ENCODE measurements at regions not wholly inside any gene's neighbourhood (a gene's known extent, or its start where the extent isn't known, plus 50 kb on each side); places are given as distances from the start of the nearest gene placed in this dataset.

- no peaks in the 10 kb centered on the region for H3K27me3 ChIP-seq (ENCODE audit: control insufficient read depth, insufficient read depth, low read length)
Observed at GRCh38 chr6:146896062-146896813, 297.5 kb downstream of the ADGB start.

GRCh38 chr6:146896960-146897701, 298.4 kb downstream of the ADGB start:
- no peak overlapping the region for H3K27ac ChIP-seq (ENCODE audit: low read depth, low read length)
- no peaks in the 10 kb centered on the region for H3K9me3 ChIP-seq (ENCODE audit: control insufficient read depth, insufficient read depth, low read length)
- no peaks in the 10 kb centered on the region for H3K36me3 ChIP-seq (ENCODE audit: control insufficient read depth, insufficient read depth, low read length)
- H3K9ac ChIP-seq (ENCODE audit: low read depth, low read length) = no peak overlapping the region
- H3K4me3 ChIP-seq (ENCODE audit: low read depth, low read length) = no peak overlapping the region
- no peaks in the 10 kb centered on the region for H3K27me3 ChIP-seq (ENCODE audit: control insufficient read depth, insufficient read depth, low read length)
- H3K4me1 ChIP-seq (ENCODE audit: control insufficient read depth, insufficient read depth, low read length) = no peaks in the 10 kb centered on the region

More at GRCh38 chr6:146896062-146896813, 297.5 kb downstream of the ADGB start:
- Histone ChIP-seq H3K36me3 (ENCODE audit: control insufficient read depth, insufficient read depth, low read length) (no peaks in the 10 kb centered on the region), H3K9me3 (ENCODE audit: control insufficient read depth, insufficient read depth, low read length) (no peaks in the 10 kb centered on the region), H3K4me1 (ENCODE audit: control insufficient read depth, insufficient read depth, low read length) (no peaks in the 10 kb centered on the region), H3K9ac (ENCODE audit: low read depth, low read length) (no peak overlapping the region), H3K4me3 (ENCODE audit: low read depth, low read length) (no peak overlapping the region), H3K27ac (ENCODE audit: low read depth, low read length) (no peak overlapping the region)

GRCh38 chr6:146898069-146898887, 299.5 kb downstream of the ADGB start:
- H3K27me3 ChIP-seq (ENCODE audit: control insufficient read depth, insufficient read depth, low read length) = no peaks in the 10 kb centered on the region
- peaks cover 6% of the 10 kb centered on the region; the same call in 1 of the 2 replicates for H3K4me1 ChIP-seq (ENCODE audit: control insufficient read depth, insufficient read depth, low read length)
- H3K36me3 ChIP-seq (ENCODE audit: control insufficient read depth, insufficient read depth, low read length) = no peaks in the 10 kb centered on the region
- H3K9ac ChIP-seq (ENCODE audit: low read depth, low read length) = no peak overlapping the region
- H3K4me3 ChIP-seq (ENCODE audit: low read depth, low read length) = no peak overlapping the region
- H3K27ac ChIP-seq (ENCODE audit: low read depth, low read length) = no peak overlapping the region
- H3K9me3 ChIP-seq (ENCODE audit: control insufficient read depth, insufficient read depth, low read length) = no peaks in the 10 kb centered on the region

- Histone ChIP-seq H3K4me1 (ENCODE audit: control insufficient read depth, insufficient read depth, low read length) (peaks cover 9% of the 10 kb centered on the region; the same call in 1 of the 2 replicates), H3K36me3 (ENCODE audit: control insufficient read depth, insufficient read depth, low read length) (no peaks in the 10 kb centered on the region)
Observed at GRCh38 chr6:146898888-146899227, 300.1 kb downstream of the ADGB start.

GRCh38 chr6:146901940-146902816, 302.0 kb upstream of the STXBP5 start:
- peaks cover 9% of the 10 kb centered on the region; the same call in 1 of the 2 replicates for H3K4me1 ChIP-seq (ENCODE audit: control insufficient read depth, insufficient read depth, low read length)
- no peak overlapping the region for H3K9ac ChIP-seq (ENCODE audit: low read depth, low read length)
- H3K36me3 ChIP-seq (ENCODE audit: control insufficient read depth, insufficient read depth, low read length) = no peaks in the 10 kb centered on the region
- no peak overlapping the region for H3K4me3 ChIP-seq (ENCODE audit: low read depth, low read length)
- no peak overlapping the region for H3K27ac ChIP-seq (ENCODE audit: low read depth, low read length)
- no peaks in the 10 kb centered on the region for H3K27me3 ChIP-seq (ENCODE audit: control insufficient read depth, insufficient read depth, low read length)
- no peaks in the 10 kb centered on the region for H3K9me3 ChIP-seq (ENCODE audit: control insufficient read depth, insufficient read depth, low read length)

More at GRCh38 chr6:146898888-146899227, 300.1 kb downstream of the ADGB start:
- Histone ChIP-seq H3K27ac (ENCODE audit: low read depth, low read length) (no peak overlapping the region), H3K9ac (ENCODE audit: low read depth, low read length) (no peak overlapping the region), H3K9me3 (ENCODE audit: control insufficient read depth, insufficient read depth, low read length) (no peaks in the 10 kb centered on the region), H3K4me3 (ENCODE audit: low read depth, low read length) (no peak overlapping the region), H3K27me3 (ENCODE audit: control insufficient read depth, insufficient read depth, low read length) (no peaks in the 10 kb centered on the region)

GRCh38 chr6:146902846-146903245, 301.4 kb upstream of the STXBP5 start:
- Histone ChIP-seq H3K27ac (ENCODE audit: low read depth, low read length) (no peak overlapping the region), H3K4me1 (ENCODE audit: control insufficient read depth, insufficient read depth, low read length) (peaks cover 9% of the 10 kb centered on the region; the same call in 1 of the 2 replicates), H3K27me3 (ENCODE audit: control insufficient read depth, insufficient read depth, low read length) (no peaks in the 10 kb centered on the region), H3K4me3 (ENCODE audit: low read depth, low read length) (no peak overlapping the region), H3K9ac (ENCODE audit: low read depth, low read length) (no peak overlapping the region), H3K9me3 (ENCODE audit: control insufficient read depth, insufficient read depth, low read length) (no peaks in the 10 kb centered on the region), H3K36me3 (ENCODE audit: control insufficient read depth, insufficient read depth, low read length) (no peaks in the 10 kb centered on the region)

- peaks cover 9% of the 10 kb centered on the region; the same call in 1 of the 2 replicates for H3K4me1 ChIP-seq (ENCODE audit: control insufficient read depth, insufficient read depth, low read length)
- no peaks in the 10 kb centered on the region for H3K36me3 ChIP-seq (ENCODE audit: control insufficient read depth, insufficient read depth, low read length)
- no peaks in the 10 kb centered on the region for H3K9me3 ChIP-seq (ENCODE audit: control insufficient read depth, insufficient read depth, low read length)
- H3K27me3 ChIP-seq (ENCODE audit: control insufficient read depth, insufficient read depth, low read length) = no peaks in the 10 kb centered on the region
- H3K9ac ChIP-seq (ENCODE audit: low read depth, low read length) = no peak overlapping the region
- no peak overlapping the region for H3K4me3 ChIP-seq (ENCODE audit: low read depth, low read length)
- H3K27ac ChIP-seq (ENCODE audit: low read depth, low read length) = no peak overlapping the region
Observed at GRCh38 chr6:146903451-146903850, 300.8 kb upstream of the STXBP5 start.

GRCh38 chr6:146904596-146904995, 299.6 kb upstream of the STXBP5 start:
- Histone ChIP-seq H3K4me3 (ENCODE audit: low read depth, low read length) (no peak overlapping the region), H3K36me3 (ENCODE audit: control insufficient read depth, insufficient read depth, low read length) (no peaks in the 10 kb centered on the region), H3K27ac (ENCODE audit: low read depth, low read length) (no peak overlapping the region), H3K9ac (ENCODE audit: low read depth, low read length) (no peak overlapping the region), H3K9me3 (ENCODE audit: control insufficient read depth, insufficient read depth, low read length) (no peaks in the 10 kb centered on the region), H3K27me3 (ENCODE audit: control insufficient read depth, insufficient read depth, low read length) (no peaks in the 10 kb centered on the region), H3K4me1 (ENCODE audit: control insufficient read depth, insufficient read depth, low read length) (peaks cover 9% of the 10 kb centered on the region; the same call in 1 of the 2 replicates)

- Histone ChIP-seq H3K27ac (ENCODE audit: low read depth, low read length) (no peak overlapping the region), H3K27me3 (ENCODE audit: control insufficient read depth, insufficient read depth, low read length) (no peaks in the 10 kb centered on the region), H3K9ac (ENCODE audit: low read depth, low read length) (no peak overlapping the region), H3K4me3 (ENCODE audit: low read depth, low read length) (no peak overlapping the region), H3K36me3 (ENCODE audit: control insufficient read depth, insufficient read depth, low read length) (no peaks in the 10 kb centered on the region), H3K4me1 (ENCODE audit: control insufficient read depth, insufficient read depth, low read length) (peaks cover 9% of the 10 kb centered on the region; the same call in 1 of the 2 replicates), H3K9me3 (ENCODE audit: control insufficient read depth, insufficient read depth, low read length) (no peaks in the 10 kb centered on the region)
Observed at GRCh38 chr6:146905181-146905704, 299.0 kb upstream of the STXBP5 start.

GRCh38 chr6:146908786-146909185, 295.4 kb upstream of the STXBP5 start:
- no peak overlapping the region for H3K27ac ChIP-seq (ENCODE audit: low read depth, low read length)
- no peak overlapping the region for H3K9ac ChIP-seq (ENCODE audit: low read depth, low read length)
- H3K27me3 ChIP-seq (ENCODE audit: control insufficient read depth, insufficient read depth, low read length) = no peaks in the 10 kb centered on the region
- no peaks in the 10 kb centered on the region for H3K9me3 ChIP-seq (ENCODE audit: control insufficient read depth, insufficient read depth, low read length)
- H3K4me1 ChIP-seq (ENCODE audit: control insufficient read depth, insufficient read depth, low read length) = peaks cover 12% of the 10 kb centered on the region
- no peak overlapping the region for H3K4me3 ChIP-seq (ENCODE audit: low read depth, low read length)
- no peaks in the 10 kb centered on the region for H3K36me3 ChIP-seq (ENCODE audit: control insufficient read depth, insufficient read depth, low read length)
